ENCODE measurements at regions not wholly inside any gene's neighbourhood (a gene's known extent, or its start where the extent isn't known, plus 50 kb on each side); places are given as distances from the start of the nearest gene placed in this dataset.
A peak's percentile ranks its signal among the peaks of the same experiment; 100 is the strongest.

GRCh38 chr2:71778936-71779773, 325.8 kb downstream of the DYSF start:
- TF ChIP-seq POLR2A (IDR thresholded peaks at IDR 0.05): no peak
- TF ChIP-seq, protein P1, sequence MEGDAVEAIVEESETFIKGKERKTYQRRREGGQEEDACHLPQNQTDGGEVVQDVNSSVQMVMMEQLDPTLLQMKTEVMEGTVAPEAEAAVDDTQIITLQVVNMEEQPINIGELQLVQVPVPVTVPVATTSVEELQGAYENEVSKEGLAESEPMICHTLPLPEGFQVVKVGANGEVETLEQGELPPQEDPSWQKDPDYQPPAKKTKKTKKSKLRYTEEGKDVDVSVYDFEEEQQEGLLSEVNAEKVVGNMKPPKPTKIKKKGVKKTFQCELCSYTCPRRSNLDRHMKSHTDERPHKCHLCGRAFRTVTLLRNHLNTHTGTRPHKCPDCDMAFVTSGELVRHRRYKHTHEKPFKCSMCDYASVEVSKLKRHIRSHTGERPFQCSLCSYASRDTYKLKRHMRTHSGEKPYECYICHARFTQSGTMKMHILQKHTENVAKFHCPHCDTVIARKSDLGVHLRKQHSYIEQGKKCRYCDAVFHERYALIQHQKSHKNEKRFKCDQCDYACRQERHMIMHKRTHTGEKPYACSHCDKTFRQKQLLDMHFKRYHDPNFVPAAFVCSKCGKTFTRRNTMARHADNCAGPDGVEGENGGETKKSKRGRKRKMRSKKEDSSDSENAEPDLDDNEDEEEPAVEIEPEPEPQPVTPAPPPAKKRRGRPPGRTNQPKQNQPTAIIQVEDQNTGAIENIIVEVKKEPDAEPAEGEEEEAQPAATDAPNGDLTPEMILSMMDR (IDR thresholded peaks at IDR 0.05): peak in 1 of 4 experiments; percentile 37
- no peak for TF ChIP-seq POLR2AphosphoS5 (IDR thresholded peaks at IDR 0.05)

Data from prostate gland (tissue), 2 donors.